ENCODE measurements at regions not wholly inside any gene's neighbourhood (a gene's known extent, or its start where the extent isn't known, plus 50 kb on each side); places are given as distances from the start of the nearest gene placed in this dataset.
A peak's percentile ranks its signal among the peaks of the same experiment; 100 is the strongest.

- Mint-ChIP-seq H3K9me3 (no peaks in the 10 kb centered on the region), H3K27ac (peak overlapping the region in 1 of 2 donors; percentile 32), H3K36me3 (no peaks in the 10 kb centered on the region), H3K27me3 (ENCODE audit: low read depth in 2 of 2) (peaks cover 0 to 3% of the 10 kb centered on the region in 2 donors), H3K4me3 (no peak overlapping the region), H3K4me1 (peaks cover 13 to 23% of the 10 kb centered on the region in 2 donors)
- no peaks in the 10 kb centered on the region for H3K36me3 ChIP-seq (ENCODE audit: control insufficient read depth, insufficient read depth, low read length)
- H3K27me3 ChIP-seq (ENCODE audit: control insufficient read depth, insufficient read depth, low read length), result no peaks in the 10 kb centered on the region
- H3K27ac ChIP-seq (ENCODE audit: low read length), result no peak overlapping the region
- ATAC-seq (peak in 1 of 3 donors; percentile 20), DNase-seq (no peak)
- whole genome bisulfite sequencing (ENCODE audit: insufficient coverage), result 67% methylated on average over 15 of the region's 16 CpGs
- intact Hi-C loops (cut with micrococcal nuclease), result no loop called here
- no peaks in the 10 kb centered on the region for H3K9me3 ChIP-seq (ENCODE audit: control insufficient read depth, insufficient read depth, low read length)
- no peak for TF ChIP-seq CTCF (IDR thresholded peaks at IDR 0.05)
- no peaks in the 10 kb centered on the region for H3K4me1 ChIP-seq (ENCODE audit: control insufficient read depth, insufficient read depth, low read length)
- no peak overlapping the region for H3K4me3 ChIP-seq (ENCODE audit: low read length)
Observed at GRCh38 chr10:124232686-124233545, 139.5 kb upstream of the CHST15 start.

GRCh38 chr10:124231168-124232155, 138.1 kb upstream of the CHST15 start:
- Histone ChIP-seq H3K27me3 (ENCODE audit: control insufficient read depth, insufficient read depth, low read length) (no peaks in the 10 kb centered on the region), H3K4me3 (ENCODE audit: low read length) (no peak overlapping the region), H3K9me3 (ENCODE audit: control insufficient read depth, insufficient read depth, low read length) (no peaks in the 10 kb centered on the region), H3K4me1 (ENCODE audit: control insufficient read depth, insufficient read depth, low read length) (no peaks in the 10 kb centered on the region), H3K36me3 (ENCODE audit: control insufficient read depth, insufficient read depth, low read length) (no peaks in the 10 kb centered on the region), H3K27ac (ENCODE audit: low read length) (no peak overlapping the region)
- no peak for TF ChIP-seq CTCF (IDR thresholded peaks at IDR 0.05)
- DNase-seq, result peak; percentile 60 to 63
- H3K4me1 Mint-ChIP-seq, result peaks cover 24 to 37% of the 10 kb centered on the region in 2 donors
- WGBS (ENCODE audit: insufficient coverage), result 83% methylated on average over 8 of the region's 8 CpGs
- peaks cover 0 to 2% of the 10 kb centered on the region in 2 donors for H3K27me3 Mint-ChIP-seq (ENCODE audit: low read depth in 2 of 2)
- intact Hi-C loops (cut with micrococcal nuclease), result no loop called here
- peak; percentile 39 to 62 (median 48) for ATAC-seq
- H3K4me3 Mint-ChIP-seq, result peak overlapping the region; percentile 68
- no peaks in the 10 kb centered on the region for H3K36me3 Mint-ChIP-seq
- H3K27ac Mint-ChIP-seq, result peak overlapping the region; percentile 90 to 94
- H3K9me3 Mint-ChIP-seq, result no peaks in the 10 kb centered on the region

- intact Hi-C loops (cut with micrococcal nuclease), result no loop called here
- Histone ChIP-seq H3K4me1 (ENCODE audit: control insufficient read depth, insufficient read depth, low read length) (no peaks in the 10 kb centered on the region), H3K36me3 (ENCODE audit: control insufficient read depth, insufficient read depth, low read length) (no peaks in the 10 kb centered on the region), H3K9me3 (ENCODE audit: control insufficient read depth, insufficient read depth, low read length) (no peaks in the 10 kb centered on the region), H3K27me3 (ENCODE audit: control insufficient read depth, insufficient read depth, low read length) (no peaks in the 10 kb centered on the region), H3K4me3 (ENCODE audit: low read length) (no peak overlapping the region), H3K27ac (ENCODE audit: low read length) (no peak overlapping the region)
- ATAC-seq (peak in 1 of 3 donors; percentile 1), DNase-seq (no peak)
- H3K27me3 Mint-ChIP-seq (ENCODE audit: low read depth in 2 of 2), result peaks cover 0 to 2% of the 10 kb centered on the region in 2 donors
- 97% methylated on average over 11 of the region's 11 CpGs for WGBS (ENCODE audit: insufficient coverage)
- H3K27ac Mint-ChIP-seq, result peak overlapping the region; percentile 90 to 94
- no peaks in the 10 kb centered on the region for H3K9me3 Mint-ChIP-seq
- TF ChIP-seq CTCF (IDR thresholded peaks at IDR 0.05), result no peak
- H3K36me3 Mint-ChIP-seq, result no peaks in the 10 kb centered on the region
- peaks cover 29 to 45% of the 10 kb centered on the region in 2 donors for H3K4me1 Mint-ChIP-seq
- H3K4me3 Mint-ChIP-seq, result peak overlapping the region; percentile 68
Observed at GRCh38 chr10:124230635-124231167, 137.3 kb upstream of the CHST15 start.
